H9 (cell line): ENCODE measurements at regions not wholly inside any gene's neighbourhood (a gene's known extent, or its start where the extent isn't known, plus 50 kb on each side); places are given as distances from the start of the nearest gene placed in this dataset.

Source experiments
- DNase-seq: peaks from one replicate; pipeline ENCODE4 v3.0.0-alpha.2; 2017
- H2AFZ ChIP-seq: one replicate; pipeline ENCODE4 v1.6.1; 2013; ENCODE audit warnings: mild to moderate bottlenecking, low read length, control low read depth, moderate library complexity
- H2AK5ac ChIP-seq: 2 replicates; pipeline ENCODE4 v1.6.1; 2013; ENCODE audit warnings: low read length, control low read depth, mixed read lengths; ENCODE audit not compliant: insufficient read length
- H2BK120ac ChIP-seq: one replicate; pipeline ENCODE4 v1.6.1; 2013; ENCODE audit warnings: low read depth, mild to moderate bottlenecking, low read length, control low read depth, inconsistent platforms; ENCODE audit not compliant: poor library complexity, severe bottlenecking
- H2BK12ac ChIP-seq: 2 replicates; pipeline ENCODE4 v1.6.1; 2013; ENCODE audit warnings: low read length, control low read depth, mixed read lengths, low read depth; ENCODE audit not compliant: insufficient read length
- H2BK15ac ChIP-seq: 2 replicates; pipeline ENCODE4 v1.6.1; 2013; ENCODE audit warnings: low read depth, low read length, control low read depth
- H2BK20ac ChIP-seq: one replicate; pipeline ENCODE4 v1.6.1; 2013; ENCODE audit warnings: low read depth, mild to moderate bottlenecking, low read length, control low read depth, inconsistent platforms; ENCODE audit not compliant: poor library complexity, severe bottlenecking
- H2BK5ac ChIP-seq: 2 replicates; pipeline ENCODE4 v1.6.1; 2013; ENCODE audit warnings: low read length, control low read depth, mixed read lengths; ENCODE audit not compliant: insufficient read length
- H3K14ac ChIP-seq: 2 replicates; pipeline ENCODE4 v1.6.1; 2013; ENCODE audit warnings: low read length, control low read depth; ENCODE audit not compliant: insufficient read depth
- H3K18ac ChIP-seq: 2 replicates; pipeline ENCODE4 v1.6.1; 2013; ENCODE audit warnings: low read depth, mild to moderate bottlenecking, mixed read lengths, low read length, control low read depth; ENCODE audit not compliant: insufficient read length
- H3K23ac ChIP-seq: 2 replicates; pipeline ENCODE4 v1.6.1; 2013; ENCODE audit warnings: low read length, control low read depth, mixed read lengths, low read depth; ENCODE audit not compliant: insufficient read length
- H3K23me2 ChIP-seq: 2 replicates; pipeline ENCODE4 v1.6.1; 2013; ENCODE audit warnings: low read depth, mild to moderate bottlenecking, mixed read lengths, low read length, control low read depth; ENCODE audit not compliant: insufficient read length, poor library complexity, severe bottlenecking
- H3K27ac ChIP-seq: 2 replicates; pipeline ENCODE4 v1.5.1; 2013; ENCODE audit warnings: low read length, control low read depth, mixed read lengths, low read depth; ENCODE audit not compliant: insufficient read length
- H3K27me3 ChIP-seq: 2 replicates; pipeline ENCODE4 v1.6.1; 2013; ENCODE audit warnings: low read length, control low read depth, inconsistent platforms; ENCODE audit not compliant: insufficient read depth
- H3K4ac ChIP-seq: 2 replicates; pipeline ENCODE4 v1.6.1; 2013; ENCODE audit warnings: low read depth, mild to moderate bottlenecking, control low read depth, inconsistent platforms, low read length, moderate library complexity
- H3K4me1 ChIP-seq: 2 replicates; pipeline ENCODE4 v1.6.1; 2013; ENCODE audit warnings: low read length, control low read depth, inconsistent platforms; ENCODE audit not compliant: insufficient read depth
- H3K4me2 ChIP-seq: 2 replicates; pipeline ENCODE4 v1.6.1; 2013; ENCODE audit warnings: low read length, control low read depth, mixed read lengths; ENCODE audit not compliant: insufficient read length, insufficient read depth
- H3K56ac ChIP-seq: 2 replicates; pipeline ENCODE4 v1.6.1; 2013; ENCODE audit warnings: low read depth, mild to moderate bottlenecking, mixed read lengths, low read length, control low read depth; ENCODE audit not compliant: insufficient read length
- H3K79me1 ChIP-seq: 2 replicates; pipeline ENCODE4 v1.6.1; 2013; ENCODE audit warnings: low read depth, mild to moderate bottlenecking, moderate library complexity, low read length, control low read depth, inconsistent platforms; ENCODE audit not compliant: insufficient read depth, poor library complexity, severe bottlenecking
- H3K79me2 ChIP-seq: 2 replicates; pipeline ENCODE4 v1.6.1; 2013; ENCODE audit warnings: low read length, control low read depth, inconsistent platforms; ENCODE audit not compliant: insufficient read depth
- H3K9ac ChIP-seq: 2 replicates; pipeline ENCODE4 v1.6.1; 2013; ENCODE audit warnings: low read length, control low read depth, mixed read lengths; ENCODE audit not compliant: insufficient read length; ENCODE audit errors: extremely low read depth
- H3K9me3 ChIP-seq: one replicate; pipeline ENCODE4 v1.6.1; 2013; ENCODE audit warnings: low read depth, low read length, inconsistent platforms; ENCODE audit not compliant: control insufficient read depth
- H3T11ph ChIP-seq: one replicate; pipeline ENCODE4 v1.6.1; 2013; ENCODE audit warnings: mild to moderate bottlenecking, low read length, control low read depth, inconsistent platforms
- H4K20me1 ChIP-seq: one replicate; pipeline ENCODE4 v1.6.1; 2013; ENCODE audit not compliant: control insufficient read depth, insufficient read length, insufficient read depth
- H4K5ac ChIP-seq: 2 replicates; pipeline ENCODE4 v1.6.1; 2013; ENCODE audit warnings: low read depth, mild to moderate bottlenecking, mixed read lengths, low read length, control low read depth; ENCODE audit not compliant: insufficient read length
- H4K8ac ChIP-seq: replicated peaks from 2 replicates; pipeline ENCODE4 v1.6.1; 2013; ENCODE audit warnings: low read length, control low read depth, mixed read lengths, low read depth; ENCODE audit not compliant: insufficient read length
- H4K91ac ChIP-seq: 2 replicates; pipeline ENCODE4 v1.6.1; 2013; ENCODE audit warnings: low read depth, mild to moderate bottlenecking, moderate library complexity, mixed read lengths, low read length, control low read depth; ENCODE audit not compliant: insufficient read length
- H3K27ac Mint-ChIP-seq, 3 experiments: 2 replicates in 2 of 3; 3 replicates in 1 of 3; pipeline ENCODE4 v1.8.0; 2020 to 2021; ENCODE audit warnings: mixed read lengths in 3 of 3, mild to moderate bottlenecking in 1 of 3, moderate library complexity in 1 of 3
- H3K27me3 Mint-ChIP-seq: 2 replicates; pipeline ENCODE4 v1.8.0; 2021; ENCODE audit warnings: low read depth, mild to moderate bottlenecking, moderate library complexity, mixed read lengths
- H3K36me3 Mint-ChIP-seq, 3 experiments: 2 replicates in 2 of 3; 3 replicates in 1 of 3; pipeline ENCODE4 v1.8.0; 2020 to 2021; ENCODE audit warnings: low read depth in 3 of 3, mixed read lengths in 3 of 3; ENCODE audit not compliant: insufficient read depth in 1 of 3
- H3K4me1 Mint-ChIP-seq, 2 experiments: 2 replicates each; pipeline ENCODE4 v1.8.0; 2020; ENCODE audit warnings: mixed read lengths in 2 of 2
- H3K4me3 Mint-ChIP-seq, 2 experiments: 2 replicates in 1 of 2; 3 replicates in 1 of 2; pipeline ENCODE4 v1.8.0; 2020 to 2021; ENCODE audit warnings: mild to moderate bottlenecking in 2 of 2, mixed read lengths in 2 of 2, moderate library complexity in 1 of 2
- H3K9me3 Mint-ChIP-seq, 2 experiments: 2 replicates in 1 of 2; 3 replicates in 1 of 2; pipeline ENCODE4 v1.8.0; 2020; ENCODE audit warnings: mild to moderate bottlenecking in 2 of 2, mixed read lengths in 2 of 2, moderate library complexity in 1 of 2
- WGBS: extraction: QIAGEN DNeasy Blood & Tissue Kit; methylation state at CpG from one replicate; pipeline ENCODE4 v1.1.7; 2013; ENCODE audit warnings: missing lambda C conversion rate, low lambda C conversion rate, mixed read lengths; ENCODE audit not compliant: insufficient read length; ENCODE audit errors: extremely low coverage; 5-methylcytosine and 5-hydroxymethylcytosine counted together
- TF ChIP-seq, protein P1 (sequence below): fragments of 200-600 bp; sonication (generic); conservative IDR thresholded peaks from 3 replicates; pipeline ENCODE4 v1.8.0; 2021; ENCODE audit warnings: antibody characterized with exemption, mild to moderate bottlenecking

DNA sequence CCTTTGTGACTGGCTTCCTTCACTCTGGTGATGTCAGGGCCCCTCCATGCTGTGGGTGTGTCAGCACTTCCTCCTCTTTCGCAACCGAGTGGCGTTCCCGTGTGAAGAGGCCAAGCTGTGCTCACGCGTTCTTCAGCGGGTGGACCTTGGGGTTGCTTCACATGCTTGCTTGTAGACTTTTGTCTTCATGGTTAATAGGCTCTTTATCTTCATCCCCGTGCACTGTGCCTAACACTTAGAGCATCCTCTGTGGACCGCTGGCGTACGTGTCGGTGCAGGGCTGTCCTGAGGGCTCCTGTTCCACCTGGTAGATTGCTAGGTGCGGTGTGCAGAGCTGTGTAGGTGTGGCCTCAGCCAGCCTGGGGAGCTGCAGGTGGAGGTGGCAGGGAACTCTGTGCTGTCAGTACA, 182.3 kb downstream of the OR4M2 start:
- H4K5ac ChIP-seq = no peak overlapping the region
- no peaks in the 10 kb centered on the region for H3K23me2 ChIP-seq
- TF ChIP-seq, protein P1, sequence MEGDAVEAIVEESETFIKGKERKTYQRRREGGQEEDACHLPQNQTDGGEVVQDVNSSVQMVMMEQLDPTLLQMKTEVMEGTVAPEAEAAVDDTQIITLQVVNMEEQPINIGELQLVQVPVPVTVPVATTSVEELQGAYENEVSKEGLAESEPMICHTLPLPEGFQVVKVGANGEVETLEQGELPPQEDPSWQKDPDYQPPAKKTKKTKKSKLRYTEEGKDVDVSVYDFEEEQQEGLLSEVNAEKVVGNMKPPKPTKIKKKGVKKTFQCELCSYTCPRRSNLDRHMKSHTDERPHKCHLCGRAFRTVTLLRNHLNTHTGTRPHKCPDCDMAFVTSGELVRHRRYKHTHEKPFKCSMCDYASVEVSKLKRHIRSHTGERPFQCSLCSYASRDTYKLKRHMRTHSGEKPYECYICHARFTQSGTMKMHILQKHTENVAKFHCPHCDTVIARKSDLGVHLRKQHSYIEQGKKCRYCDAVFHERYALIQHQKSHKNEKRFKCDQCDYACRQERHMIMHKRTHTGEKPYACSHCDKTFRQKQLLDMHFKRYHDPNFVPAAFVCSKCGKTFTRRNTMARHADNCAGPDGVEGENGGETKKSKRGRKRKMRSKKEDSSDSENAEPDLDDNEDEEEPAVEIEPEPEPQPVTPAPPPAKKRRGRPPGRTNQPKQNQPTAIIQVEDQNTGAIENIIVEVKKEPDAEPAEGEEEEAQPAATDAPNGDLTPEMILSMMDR = no peak
- no peak overlapping the region for H2BK120ac ChIP-seq
- H3K36me3 Mint-ChIP-seq = peaks cover 18 to 25% (median 19%) of the 10 kb centered on the region in 3 experiments; a peak in 6 of 7 replicates
- peaks cover 2% of the 10 kb centered on the region for H3K27me3 Mint-ChIP-seq
- no peak overlapping the region for H2BK12ac ChIP-seq
- H3K9ac ChIP-seq = no peak overlapping the region
- H4K20me1 ChIP-seq = no peaks in the 10 kb centered on the region
- H3K4ac ChIP-seq = no peak overlapping the region
- H3K14ac ChIP-seq = no peak overlapping the region
- H3K18ac ChIP-seq = no peak overlapping the region
- H4K8ac ChIP-seq = no peak overlapping the region
- no peak for DNase-seq
- no peak overlapping the region for H4K91ac ChIP-seq
- no peak overlapping the region for H2BK5ac ChIP-seq
- H3K27ac ChIP-seq = no peak overlapping the region
- H3T11ph ChIP-seq = no peak overlapping the region
- H3K27ac Mint-ChIP-seq = no peak overlapping the region
- H3K79me2 ChIP-seq = no peaks in the 10 kb centered on the region
- H3K23ac ChIP-seq = no peak overlapping the region
- no CpG with 5 or more reads among the region's 13 CpGs for WGBS
- H3K4me1 ChIP-seq = no peaks in the 10 kb centered on the region
- 0 out of 2 replicates have a peak overlapping the region, but pooled peaks have one; percentile 59 for H2BK15ac ChIP-seq
- no peak overlapping the region for H2AK5ac ChIP-seq
- H2AFZ ChIP-seq = no peak overlapping the region
- H3K56ac ChIP-seq = no peak overlapping the region
- peaks cover 0 to 23% of the 10 kb centered on the region in 2 experiments; a peak in 4 of 5 replicates for H3K9me3 Mint-ChIP-seq
- no peak overlapping the region for H2BK20ac ChIP-seq
- H3K4me3 Mint-ChIP-seq = no peak overlapping the region
- H3K9me3 ChIP-seq = peaks cover 91% of the 10 kb centered on the region
- H3K27me3 ChIP-seq = peaks cover 2% of the 10 kb centered on the region; the same call in 1 of the 2 replicates
- no peaks in the 10 kb centered on the region for H3K79me1 ChIP-seq
- H3K4me1 Mint-ChIP-seq = no peaks in the 10 kb centered on the region
- H3K4me2 ChIP-seq = no peak overlapping the region
